K562 (cell line): ENCODE measurements at regions not wholly inside any gene's neighbourhood (a gene's known extent, or its start where the extent isn't known, plus 50 kb on each side); places are given as distances from the start of the nearest gene placed in this dataset.

Source experiments
- CHCHD3 ChIP-seq: fragments of 250-450 bp; sonication (Bioruptor Pico); IDR thresholded peaks from 2 replicates; pipeline ENCODE4 v2.1.2; 2022; ENCODE audit warnings: mild to moderate bottlenecking
- NFXL1 ChIP-seq: fragments of 450-650 bp; formaldehyde crosslinking; IDR thresholded peaks from 2 replicates; pipeline ENCODE4 v1.4.0; 2021; ENCODE audit warnings: mild to moderate bottlenecking
- ZNF212 ChIP-seq: fragments of 450-650 bp; formaldehyde crosslinking; IDR thresholded peaks from 2 replicates; pipeline ENCODE4 v1.4.0; 2020; ENCODE audit warnings: mild to moderate bottlenecking

- no peak for TF ChIP-seq ZNF212 (CRISPR knock-in tag)
- TF ChIP-seq CHCHD3 (CRISPR knock-in tag) = no peak
- TF ChIP-seq NFXL1 (CRISPR knock-in tag) = no peak
Measured at GRCh38 chr7:17583786-17584185, 285.3 kb downstream of the AHR start.
